Right atrium auricular region (tissue), 2 donors: ENCODE measurements at regions not wholly inside any gene's neighbourhood (a gene's known extent, or its start where the extent isn't known, plus 50 kb on each side); places are given as distances from the start of the nearest gene placed in this dataset.
"Not testable (repeated sequence)": the region's sequence is repeated elsewhere in the genome, so short reads cannot be mapped to it uniquely, and the experiment has no call there.

Experiments used
- DNase-seq: peaks from one replicate; pipeline ENCODE4 v3.0.0-alpha.2; 2019; ENCODE audit warnings: low spot score
- H3K27ac ChIP-seq, 2 donors: fragments of 200-600 bp; sonication (generic); 1 replicate in 1 of 2; 2 replicates in 1 of 2; pipeline ENCODE4 v1.5.1; 2016 to 2019
- H3K27me3 ChIP-seq, 2 donors: fragments of 200-600 bp; sonication (generic); one replicate each; pipeline versions ENCODE4 v1.5.1 to v1.6.0; 2017 to 2019
- H3K36me3 ChIP-seq: fragments of 200-600 bp; sonication (generic); one replicate; pipeline ENCODE4 v1.5.1; 2016
- H3K4me1 ChIP-seq, 2 donors: fragments of 200-600 bp; sonication (generic); one replicate each; pipeline versions ENCODE4 v1.5.1 to v1.6.0; 2017 to 2019
- H3K4me3 ChIP-seq, 2 donors: fragments of 200-600 bp; sonication (generic); 1 replicate in 1 of 2; 2 replicates in 1 of 2; pipeline ENCODE4 v1.5.1; 2017 to 2019; ENCODE audit warnings: mild to moderate bottlenecking in 1 of 2, moderate library complexity in 1 of 2
- H3K9me3 ChIP-seq, 2 donors: fragments of 200-600 bp; sonication (generic); one replicate each; pipeline ENCODE4 v1.5.1; 2019
- TF ChIP-seq, protein P1 (sequence below), 2 donors: fragments of 200-600 bp; sonication (generic); IDR thresholded peaks; one replicate each; pipeline ENCODE4 v1.5.1; 2019; ENCODE audit warnings: antibody characterized with exemption in 2 of 2

DNA sequence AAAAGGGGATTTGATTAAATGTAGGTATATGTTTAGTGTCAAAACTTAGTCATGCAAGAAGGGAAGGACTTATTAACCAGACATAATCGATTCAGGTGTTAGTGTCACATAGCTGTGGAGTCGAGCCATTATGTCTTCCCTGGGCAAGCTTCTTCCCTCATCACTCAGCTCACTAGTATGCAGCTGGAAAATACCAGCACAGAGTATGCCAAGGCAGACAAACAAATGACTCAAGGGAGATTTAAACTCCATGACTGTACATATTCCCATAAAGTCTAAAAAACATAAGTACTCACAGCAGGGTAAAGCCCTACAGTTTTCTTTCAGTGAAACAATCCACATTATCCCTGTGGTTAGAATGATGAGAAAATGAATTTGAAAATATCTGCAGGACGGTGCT, 304.5 kb downstream of the CBLL2 start:
- H3K4me1 ChIP-seq, result no peaks in the 10 kb centered on the region
- DNase-seq, result no peak
- no peaks in the 10 kb centered on the region for H3K27me3 ChIP-seq
- no peaks in the 10 kb centered on the region for H3K9me3 ChIP-seq
- H3K27ac ChIP-seq, result no peak overlapping the region
- H3K36me3 ChIP-seq, result no peaks in the 10 kb centered on the region
- no peak overlapping the region for H3K4me3 ChIP-seq
- TF ChIP-seq, protein P1, sequence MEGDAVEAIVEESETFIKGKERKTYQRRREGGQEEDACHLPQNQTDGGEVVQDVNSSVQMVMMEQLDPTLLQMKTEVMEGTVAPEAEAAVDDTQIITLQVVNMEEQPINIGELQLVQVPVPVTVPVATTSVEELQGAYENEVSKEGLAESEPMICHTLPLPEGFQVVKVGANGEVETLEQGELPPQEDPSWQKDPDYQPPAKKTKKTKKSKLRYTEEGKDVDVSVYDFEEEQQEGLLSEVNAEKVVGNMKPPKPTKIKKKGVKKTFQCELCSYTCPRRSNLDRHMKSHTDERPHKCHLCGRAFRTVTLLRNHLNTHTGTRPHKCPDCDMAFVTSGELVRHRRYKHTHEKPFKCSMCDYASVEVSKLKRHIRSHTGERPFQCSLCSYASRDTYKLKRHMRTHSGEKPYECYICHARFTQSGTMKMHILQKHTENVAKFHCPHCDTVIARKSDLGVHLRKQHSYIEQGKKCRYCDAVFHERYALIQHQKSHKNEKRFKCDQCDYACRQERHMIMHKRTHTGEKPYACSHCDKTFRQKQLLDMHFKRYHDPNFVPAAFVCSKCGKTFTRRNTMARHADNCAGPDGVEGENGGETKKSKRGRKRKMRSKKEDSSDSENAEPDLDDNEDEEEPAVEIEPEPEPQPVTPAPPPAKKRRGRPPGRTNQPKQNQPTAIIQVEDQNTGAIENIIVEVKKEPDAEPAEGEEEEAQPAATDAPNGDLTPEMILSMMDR (IDR thresholded peaks at IDR 0.05), result no peak

- no peak overlapping the region for H3K4me3 ChIP-seq
- no peaks in the 10 kb centered on the region for H3K27me3 ChIP-seq
- no peaks in the 10 kb centered on the region for H3K9me3 ChIP-seq
- H3K4me1 ChIP-seq, result no peaks in the 10 kb centered on the region
- H3K27ac ChIP-seq, result no peak overlapping the region
- no peak for DNase-seq
- TF ChIP-seq, protein P1 (IDR thresholded peaks at IDR 0.05), result no peak
- H3K36me3 ChIP-seq, result no peaks in the 10 kb centered on the region
Observed at GRCh38 chrX:22585831-22586230, 313.1 kb downstream of the CBLL2 start.

- H3K4me1 ChIP-seq, result no peaks in the 10 kb centered on the region
- DNase-seq, result no peak
- TF ChIP-seq, protein P1 (IDR thresholded peaks at IDR 0.05), result no peak
- H3K27ac ChIP-seq, result no peak overlapping the region
- H3K27me3 ChIP-seq, result no peaks in the 10 kb centered on the region
- H3K4me3 ChIP-seq, result no peak overlapping the region
- no peaks in the 10 kb centered on the region for H3K9me3 ChIP-seq
- no peaks in the 10 kb centered on the region for H3K36me3 ChIP-seq
Observed at GRCh38 chrX:22589845-22590244, 317.1 kb downstream of the CBLL2 start.

GRCh38 chrX:22594766-22595165, 322.1 kb downstream of the CBLL2 start:
- TF ChIP-seq, protein P1 (IDR thresholded peaks at IDR 0.05), result no peak
- no peak for DNase-seq

DNA sequence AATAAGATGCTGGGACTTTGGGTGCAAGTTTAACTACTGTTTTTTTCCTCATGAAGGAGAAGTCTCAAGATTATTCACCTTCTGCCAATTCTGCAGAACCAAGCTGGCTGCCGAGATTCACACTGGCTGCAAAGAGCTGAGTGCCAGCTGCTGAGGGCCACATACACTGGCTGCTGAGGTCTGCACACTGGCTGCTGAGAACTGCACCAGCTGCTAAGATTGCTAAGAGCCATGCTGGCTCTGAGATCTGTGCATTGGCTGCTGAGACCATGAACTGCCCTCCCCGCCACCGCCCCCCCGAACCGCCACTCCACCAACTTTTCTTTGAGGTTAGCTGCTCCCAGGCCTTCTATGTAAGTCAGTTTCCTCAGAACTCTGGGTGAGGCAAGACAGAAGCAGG, 330.3 kb downstream of the CBLL2 start:
- H3K4me1 ChIP-seq, result no peaks in the 10 kb centered on the region
- TF ChIP-seq, protein P1 (IDR thresholded peaks at IDR 0.05), result no peak
- H3K27me3 ChIP-seq, result no peaks in the 10 kb centered on the region

More at GRCh38 chrX:22594766-22595165, 322.1 kb downstream of the CBLL2 start:
- no peaks in the 10 kb centered on the region for H3K36me3 ChIP-seq
- H3K9me3 ChIP-seq, result peaks cover 0 to 5% of the 10 kb centered on the region in 2 donors
- H3K27ac ChIP-seq, result no peak overlapping the region
- H3K27me3 ChIP-seq, result no peaks in the 10 kb centered on the region
- no peak overlapping the region for H3K4me3 ChIP-seq
- H3K4me1 ChIP-seq, result no peaks in the 10 kb centered on the region

GRCh38 chrX:22609452-22609851, 336.7 kb downstream of the CBLL2 start:
- H3K4me1 ChIP-seq, H3K27ac ChIP-seq, H3K4me3 ChIP-seq, DNase-seq, H3K27me3 ChIP-seq, H3K36me3 ChIP-seq: not testable (repeated sequence)
- peaks cover 0 to 16% of the 10 kb centered on the region in 2 donors for H3K9me3 ChIP-seq

More for the DNA sequence above, 330.3 kb downstream of the CBLL2 start:
- H3K36me3 ChIP-seq, result no peaks in the 10 kb centered on the region
- no peak overlapping the region for H3K4me3 ChIP-seq
- H3K9me3 ChIP-seq, result peaks cover 0 to 3% of the 10 kb centered on the region in 2 donors
- H3K27ac ChIP-seq, result no peak overlapping the region
- DNase-seq, result no peak
